ENCODE measurements at regions not wholly inside any gene's neighbourhood (a gene's known extent, or its start where the extent isn't known, plus 50 kb on each side); places are given as distances from the start of the nearest gene placed in this dataset.

GRCh38 chr4:174152717-174153466, 130.6 kb downstream of the FBXO8 start:
- no peak for TF ChIP-seq CTCF (IDR thresholded peaks at IDR 0.05 in 4 of 5, conservative IDR thresholded peaks at IDR 0.05 in 1 of 5)
- TF ChIP-seq POLR2A (IDR thresholded peaks at IDR 0.05): no peak
